Endothelial cell of umbilical vein (primary cell): ENCODE measurements at regions not wholly inside any gene's neighbourhood (a gene's known extent, or its start where the extent isn't known, plus 50 kb on each side); places are given as distances from the start of the nearest gene placed in this dataset.

Source experiments
- BruUV-seq: library from RNA; stranded (reverse); fragments of 400-500 nt; replicated peaks from 2 replicates; lab custom pipeline; 2021; lab: Mats Ljungman, UMichigan
- CTCF ChIA-PET: fragments of 300-600, 350-600 bp; sonication (Branson Sonifier 250); formaldehyde crosslinking; loops from one replicate; lab custom pipeline; 2021; ENCODE audit warnings: antibody characterized with exemption, inconsistent platforms; lab: Charles Lee
- POLR2A ChIA-PET: fragments of 300-600, 350-600 bp; sonication (Branson Sonifier 250); formaldehyde crosslinking; loops from one replicate; lab custom pipeline; 2021; ENCODE audit warnings: antibody characterized with exemption, inconsistent platforms; lab: Charles Lee
- DNase-seq: peaks from one replicate; pipeline ENCODE4 v3.0.0-alpha.2; 2011; ENCODE audit warnings: low read depth, low spot score
- FAIRE-seq: peaks from 2 replicates; lab custom pipeline; 2011; peaks lifted over from hg19 to GRCh38; lab: Jason Lieb, UNC
- H2AFZ ChIP-seq: 2 replicates; pipeline ENCODE4 v1.6.0; 2012; ENCODE audit warnings: low read depth, low read length, control low read depth, inconsistent platforms
- H3K27ac ChIP-seq: 2 replicates; pipeline ENCODE4 v1.5.1; 2011; ENCODE audit warnings: low read depth, mild to moderate bottlenecking, control low read depth, low read length, moderate library complexity; ENCODE audit not compliant: insufficient read depth
- H3K27me3 ChIP-seq, 2 experiments: 2 replicates each; pipeline versions ENCODE4 v1.6.0 to v1.6.1; 2011; ENCODE audit warnings: low read length in 2 of 2, mixed read lengths in 1 of 2; ENCODE audit not compliant: control insufficient read depth in 2 of 2, insufficient read depth in 2 of 2
- H3K36me3 ChIP-seq, 2 experiments: 2 replicates in 1 of 2; 3 replicates in 1 of 2; pipeline ENCODE4 v1.5.1; 2011; ENCODE audit warnings: low read length in 2 of 2, mild to moderate bottlenecking in 1 of 2, moderate library complexity in 1 of 2; ENCODE audit not compliant: control insufficient read depth in 2 of 2, insufficient read depth in 2 of 2; ENCODE audit errors: extremely low read depth in 1 of 2
- H3K4me1 ChIP-seq: 3 replicates; pipeline ENCODE4 v1.5.1; 2011; ENCODE audit warnings: mild to moderate bottlenecking, low read length; ENCODE audit not compliant: control insufficient read depth, insufficient read depth; ENCODE audit errors: extremely low read depth
- H3K4me2 ChIP-seq: 2 replicates; pipeline ENCODE4 v1.6.1; 2011; ENCODE audit warnings: low read length, control low read depth, mixed read lengths; ENCODE audit not compliant: insufficient read depth
- H3K4me3 ChIP-seq, 3 experiments: fragments of 200-600 bp in 1 of 3; sonication (generic), shearing (Covaris generic) in 1 of 3; replicated peaks in 1 of 3; 2 replicates each; pipeline ENCODE4 v1.5.1; 2011 to 2016; ENCODE audit warnings: control low read depth in 3 of 3, low read length in 3 of 3, mild to moderate bottlenecking in 2 of 3, inconsistent platforms in 1 of 3, low read depth in 1 of 3, moderate library complexity in 1 of 3; ENCODE audit not compliant: insufficient read depth in 1 of 3
- H3K79me2 ChIP-seq: 2 replicates; pipeline ENCODE4 v1.6.0; 2012; ENCODE audit warnings: low read length, inconsistent platforms; ENCODE audit not compliant: control insufficient read depth, insufficient read depth
- H3K9ac ChIP-seq: replicated peaks from 2 replicates; pipeline ENCODE3; 2011; ENCODE audit warnings: low read length, control low read depth; ENCODE audit not compliant: insufficient read depth; ENCODE audit errors: extremely low read depth
- H3K9me1 ChIP-seq: replicated peaks from 3 replicates; pipeline ENCODE4 v1.6.0; 2011; ENCODE audit warnings: mild to moderate bottlenecking, low read length; ENCODE audit not compliant: control insufficient read depth, insufficient read depth; ENCODE audit errors: extremely low read depth
- H3K9me3 ChIP-seq: replicated peaks from 2 replicates; pipeline ENCODE4 v1.5.1; 2012; ENCODE audit warnings: low read length, inconsistent platforms; ENCODE audit not compliant: control insufficient read depth, insufficient read depth
- H4K20me1 ChIP-seq: replicated peaks from 2 replicates; pipeline ENCODE3; 2011; ENCODE audit warnings: mild to moderate bottlenecking, low read length; ENCODE audit not compliant: control insufficient read depth, insufficient read depth; ENCODE audit errors: extremely low read depth
- CTCF ChIP-seq, 2 donors: IDR thresholded peaks; 1 replicate in 1 of 2; 2 replicates in 1 of 2; pipeline ENCODE4 v1.5.1; 2011; ENCODE audit warnings: low read length in 2 of 2, mild to moderate bottlenecking in 2 of 2, moderate library complexity in 2 of 2, control low read depth in 1 of 2, inconsistent platforms in 1 of 2, low read depth in 1 of 2; ENCODE audit not compliant: insufficient read depth in 1 of 2; ENCODE audit errors: extremely low read depth in 1 of 2
- EZH2 ChIP-seq: IDR thresholded peaks from 2 replicates; pipeline ENCODE4 v1.6.1; 2012; ENCODE audit warnings: borderline replicate concordance, low read depth, mild to moderate bottlenecking, moderate library complexity, low read length, inconsistent platforms; ENCODE audit not compliant: severe bottlenecking
- FOS ChIP-seq: IDR thresholded peaks from 2 replicates; pipeline ENCODE4 v1.6.1; 2011; ENCODE audit warnings: mild to moderate bottlenecking, low read length, moderate library complexity, borderline replicate concordance; ENCODE audit not compliant: insufficient read depth
- GATA2 ChIP-seq: IDR thresholded peaks from 2 replicates; pipeline ENCODE4 v1.7.0; 2011; ENCODE audit warnings: low read depth, mild to moderate bottlenecking, moderate library complexity, mixed read lengths, low read length; ENCODE audit not compliant: insufficient read length, insufficient read depth
- JUN ChIP-seq: IDR thresholded peaks from 2 replicates; pipeline ENCODE4 v1.6.1; 2011; ENCODE audit warnings: borderline replicate concordance, low read depth; ENCODE audit not compliant: insufficient read length, insufficient read depth
- MAX ChIP-seq: IDR thresholded peaks from 2 replicates; pipeline ENCODE4 v1.6.1; 2011; ENCODE audit not compliant: insufficient read depth, insufficient read length
- MYC ChIP-seq: IDR thresholded peaks from one replicate; pipeline ENCODE4 v1.6.1; 2011; ENCODE audit warnings: mild to moderate bottlenecking, low read depth, low read length
- POLR2A ChIP-seq: IDR thresholded peaks from 2 replicates; pipeline ENCODE4 v1.6.1; 2012; ENCODE audit warnings: low read depth, mild to moderate bottlenecking, control low read depth, low read length
- POLR2AphosphoS5 ChIP-seq: IDR thresholded peaks from 2 replicates; pipeline ENCODE4 v1.6.1; 2012; ENCODE audit warnings: low read depth, mild to moderate bottlenecking, control low read depth, low read length, moderate library complexity; ENCODE audit not compliant: insufficient read depth
- dilution Hi-C: fragments of 300-500 bp; cut with MboI; formaldehyde crosslinking; loops from one replicate; pipeline ENCODE4 v1.15.0; 2019; ENCODE audit warnings: low sequenced_read_pairs; ENCODE audit not compliant: extremely low pct_ligation_motif_present
- intact Hi-C: fragments of 100-400 bp; cut with micrococcal nuclease; formaldehyde crosslinking; loops from one replicate; pipeline ENCODE4 v1.10.0; 2022

- BruUV-seq, result no TSS peak
- POLR2A ChIA-PET, result no interaction called here
- FAIRE-seq, result no peak
Observed at GRCh38 chr4:114062499-114062898, 83.1 kb upstream of the ARSJ start.

More at GRCh38 chr4:114062499-114062898, 83.1 kb upstream of the ARSJ start:
- Histone ChIP-seq H3K79me2 (no peaks in the 10 kb centered on the region), H3K4me3 (no peak overlapping the region), H3K4me2 (no peak overlapping the region), H3K36me3 (no peaks in the 10 kb centered on the region), H3K27ac (no peak overlapping the region), H3K9me3 (no peaks in the 10 kb centered on the region), H2AFZ (no peak overlapping the region), H3K27me3 (no peaks in the 10 kb centered on the region), H3K9ac (no peak overlapping the region), H4K20me1 (no peaks in the 10 kb centered on the region), H3K4me1 (no peaks in the 10 kb centered on the region), H3K9me1 (no peaks in the 10 kb centered on the region)
- intact Hi-C loops, result no loop called here
- no peak for TF ChIP-seq FOS
- TF ChIP-seq MAX, result no peak
- TF ChIP-seq CTCF (IDR thresholded peaks at IDR 0.05; ENCODE audit: extremely low read depth in 1 of 2, insufficient read depth in 1 of 2, low read depth in 1 of 2, low read length in 2 of 2), result no peak
- TF ChIP-seq GATA2, result no peak
- TF ChIP-seq POLR2AphosphoS5, result no peak
- no peak for TF ChIP-seq EZH2
- TF ChIP-seq JUN, result no peak
- TF ChIP-seq POLR2A, result no peak
- TF ChIP-seq MYC, result no peak
- dilution Hi-C loops, result no loop called here
- DNase-seq, result no peak
- CTCF ChIA-PET, result no interaction called here
